Prostate gland (tissue), 2 donors: ENCODE measurements at regions not wholly inside any gene's neighbourhood (a gene's known extent, or its start where the extent isn't known, plus 50 kb on each side); places are given as distances from the start of the nearest gene placed in this dataset.

ENCODE experiments used
- DNase-seq: peaks from one replicate; pipeline ENCODE4 v3.0.0-alpha.2; 2019; ENCODE audit warnings: low spot score
- H3K27ac ChIP-seq, 2 donors: fragments of 200-600 bp; sonication (generic); 2 replicates each; pipeline ENCODE4 v1.5.1; 2017 to 2019
- H3K27me3 ChIP-seq: fragments of 200-600 bp; sonication (generic); replicated peaks from 2 replicates; pipeline ENCODE4 v1.5.1; 2019; ENCODE audit not compliant: insufficient read depth
- H3K36me3 ChIP-seq, 2 donors: fragments of 200-600 bp; sonication (generic); 1 replicate in 1 of 2; 2 replicates in 1 of 2; pipeline versions ENCODE4 v1.5.1 to v1.8.1; 2017 to 2019
- H3K4me1 ChIP-seq: fragments of 200-600 bp; sonication (generic); replicated peaks from 2 replicates; pipeline ENCODE4 v1.5.1; 2019
- H3K4me3 ChIP-seq, 2 donors: fragments of 200-600 bp; sonication (generic); 2 replicates each; pipeline ENCODE4 v1.5.1; 2017 to 2019
- H3K9me3 ChIP-seq: fragments of 200-600 bp; sonication (generic); 2 replicates; pipeline ENCODE4 v1.5.1; 2017
- CTCF ChIP-seq, 4 experiments: fragments of 200-600 bp in 2 of 4; fragments of 450-650 bp in 2 of 4; sonication (generic) in 2 of 4; IDR thresholded peaks; 1 replicate in 3 of 4; 2 replicates in 1 of 4; pipeline ENCODE4 v1.5.1; 2016 to 2019; ENCODE audit warnings: antibody characterized with exemption in 4 of 4, mild to moderate bottlenecking in 2 of 4, moderate library complexity in 2 of 4
- POLR2A ChIP-seq: fragments of 450-650 bp; IDR thresholded peaks from one replicate; pipeline ENCODE4 v1.6.1; 2016; ENCODE audit warnings: antibody characterized with exemption, mild to moderate bottlenecking
- POLR2AphosphoS5 ChIP-seq: sonication (generic); formaldehyde crosslinking; IDR thresholded peaks from one replicate; pipeline ENCODE4 v1.6.1; 2017; ENCODE audit warnings: antibody characterized with exemption
- WGBS: methylation state at CpG from one replicate; pipeline ENCODE4 v1.1.5; 2018; 5-methylcytosine and 5-hydroxymethylcytosine counted together
- intact Hi-C: fragments of 100-400 bp; cut with DNase I; formaldehyde crosslinking; loops from one replicate; pipeline ENCODE4 v1.14.2; 2022

GRCh38 chr18:43606795-43607194 lies 329.5 kb upstream of the SYT4 start:
- H3K9me3 ChIP-seq: no peaks in the 10 kb centered on the region
- intact Hi-C loops: no loop called here
- no peak for DNase-seq
- no peaks in the 10 kb centered on the region for H3K36me3 ChIP-seq
- no peaks in the 10 kb centered on the region for H3K4me1 ChIP-seq
- no peak overlapping the region for H3K27ac ChIP-seq
- TF ChIP-seq POLR2A: no peak
- TF ChIP-seq CTCF (IDR thresholded peaks at IDR 0.05): no peak
- TF ChIP-seq POLR2AphosphoS5: no peak
- H3K4me3 ChIP-seq: no peak overlapping the region
- H3K27me3 ChIP-seq: no peaks in the 10 kb centered on the region
- WGBS: 83% methylated on average over 5 of the region's 5 CpGs

- WGBS: 11% methylated on average over 2 of the region's 2 CpGs
- no peaks in the 10 kb centered on the region for H3K27me3 ChIP-seq
- intact Hi-C loops: no loop called here
- no peaks in the 10 kb centered on the region for H3K4me1 ChIP-seq
- no peaks in the 10 kb centered on the region for H3K9me3 ChIP-seq
- H3K4me3 ChIP-seq: no peak overlapping the region
- no peaks in the 10 kb centered on the region for H3K36me3 ChIP-seq
- no peak overlapping the region for H3K27ac ChIP-seq
- TF ChIP-seq POLR2A: no peak
- TF ChIP-seq CTCF (IDR thresholded peaks at IDR 0.05): peak in 3 of 4 experiments; percentile 48 to 61 (median 53)
- no peak for DNase-seq
Observed at GRCh38 chr18:43620936-43621335, 343.6 kb upstream of the SYT4 start.

GRCh38 chr18:43622024-43622423 lies 344.7 kb upstream of the SYT4 start:
- Histone ChIP-seq H3K9me3 (no peaks in the 10 kb centered on the region), H3K4me1 (no peaks in the 10 kb centered on the region), H3K4me3 (no peak overlapping the region), H3K36me3 (no peaks in the 10 kb centered on the region), H3K27me3 (no peaks in the 10 kb centered on the region), H3K27ac (no peak overlapping the region)
- intact Hi-C loops: no loop called here
- WGBS: 72% methylated on average over 3 of the region's 3 CpGs
- no peak for DNase-seq
- TF ChIP-seq CTCF (IDR thresholded peaks at IDR 0.05) (no peak), POLR2AphosphoS5 (no peak), POLR2A (no peak)

- no peak for TF ChIP-seq POLR2AphosphoS5
- no peak for TF ChIP-seq CTCF (IDR thresholded peaks at IDR 0.05)
- no peak for TF ChIP-seq POLR2A
- 55% methylated on average over 1 of the region's 1 CpG for WGBS
- H3K4me1 ChIP-seq: no peaks in the 10 kb centered on the region
- intact Hi-C loops: no loop called here
- H3K9me3 ChIP-seq: no peaks in the 10 kb centered on the region
- no peak overlapping the region for H3K4me3 ChIP-seq
- H3K36me3 ChIP-seq: no peaks in the 10 kb centered on the region
- no peak for DNase-seq
- H3K27ac ChIP-seq: no peak overlapping the region
- no peaks in the 10 kb centered on the region for H3K27me3 ChIP-seq
Observed at GRCh38 chr18:43625582-43625981, 348.3 kb upstream of the SYT4 start.

GRCh38 chr18:43627848-43628530 lies 350.7 kb upstream of the SYT4 start:
- WGBS: 77% methylated on average over 3 of the region's 3 CpGs
- H3K27me3 ChIP-seq: no peaks in the 10 kb centered on the region
- DNase-seq: no peak
- TF ChIP-seq POLR2A: no peak
- no peak for TF ChIP-seq POLR2AphosphoS5
- no peak for TF ChIP-seq CTCF (IDR thresholded peaks at IDR 0.05)
- intact Hi-C loops: no loop called here
- H3K4me3 ChIP-seq: no peak overlapping the region
- H3K27ac ChIP-seq: no peak overlapping the region
- H3K4me1 ChIP-seq: no peaks in the 10 kb centered on the region
- H3K36me3 ChIP-seq: no peaks in the 10 kb centered on the region
- H3K9me3 ChIP-seq: no peaks in the 10 kb centered on the region
